A549 (cell line): ENCODE measurements at regions not wholly inside any gene's neighbourhood (a gene's known extent, or its start where the extent isn't known, plus 50 kb on each side); places are given as distances from the start of the nearest gene placed in this dataset.

ENCODE experiments used
- ATAC-seq, 2 experiments: fragments of 200-7000 bp in 1 of 2; fragments of >200 bp in 1 of 2; cut with Nextera tagmentation in 1 of 2; cut with Tn5 transposase in 1 of 2; 3 replicates each; pipeline versions ENCODE4 v1.8.0 to v1.9.1; 2018 to 2020; ENCODE audit warnings: mild to moderate bottlenecking in 1 of 2, moderate library complexity in 1 of 2
- CTCF ChIA-PET: fragments of 300-600 bp; sonication (Branson Sonifier 250); formaldehyde crosslinking; extraction: SDS; loops from one replicate; lab custom pipeline; 2021; ENCODE audit warnings: antibody characterized with exemption, inconsistent platforms; lab: Yijun Ruan, JAX
- POLR2A ChIA-PET: fragments of 350-600 bp; formaldehyde crosslinking; extraction: SDS; loops from one replicate; lab custom pipeline; 2021; ENCODE audit warnings: antibody characterized with exemption, inconsistent platforms; lab: Yijun Ruan, JAX
- DNase-seq, 2 experiments: peaks; one replicate each; pipeline versions ENCODE4 v3.0.0 to v3.0.0-alpha.2; 2011 to 2016; ENCODE audit warnings: low read depth in 1 of 2, low spot score in 1 of 2
- FAIRE-seq: peaks from 2 replicates; lab custom pipeline; 2011; peaks lifted over from hg19 to GRCh38; lab: Jason Lieb, UNC
- H3K27ac ChIP-seq, 2 experiments: fragments of >200 bp; sonication (Bioruptor Twin); formaldehyde crosslinking; 3 replicates each; pipeline ENCODE4 v1.5.1; 2016 to 2017
- H3K4me1 ChIP-seq: fragments of >200 bp; sonication (Bioruptor Twin); formaldehyde crosslinking; 3 replicates; pipeline ENCODE4 v1.6.1; 2016
- H3K4me2 ChIP-seq: fragments of >200 bp; sonication (Bioruptor Twin); formaldehyde crosslinking; 3 replicates; pipeline ENCODE4 v1.6.1; 2016
- H3K4me3 ChIP-seq: fragments of >200 bp; sonication (Bioruptor Twin); formaldehyde crosslinking; 3 replicates; pipeline ENCODE4 v1.5.1; 2016
- H3K9me3 ChIP-seq: fragments of >200 bp; sonication (Bioruptor Twin); formaldehyde crosslinking; 3 replicates; pipeline ENCODE4 v1.6.1; 2016
- BCL3 ChIP-seq: fragments of >200 bp; sonication (Bioruptor Twin); formaldehyde crosslinking; IDR thresholded peaks from 3 replicates; pipeline ENCODE4 v1.6.1; 2016
- CBX2 ChIP-seq: fragments of 200-600 bp; sonication (generic); IDR thresholded peaks from 2 replicates; pipeline ENCODE4 v1.6.1; 2016; ENCODE audit warnings: low read depth, mild to moderate bottlenecking, borderline replicate concordance
- CBX8 ChIP-seq: fragments of 200-600 bp; sonication (generic); IDR thresholded peaks from 2 replicates; pipeline ENCODE4 v1.6.1; 2016
- CEBPB ChIP-seq, 2 experiments: fragments of >200 bp in 1 of 2; sonication (Bioruptor Twin) in 1 of 2; formaldehyde crosslinking in 1 of 2; IDR thresholded peaks; 2 replicates each; pipeline ENCODE4 v1.6.1; 2012 to 2016
- CTCF ChIP-seq: fragments of >200 bp; sonication (Bioruptor Twin); formaldehyde crosslinking; IDR thresholded peaks from 3 replicates; pipeline ENCODE4 v1.5.1; 2016
- EHF ChIP-seq: fragments of 250-450 bp; sonication (Bioruptor Pico); IDR thresholded peaks from 2 replicates; pipeline ENCODE4 v1.5.0; 2020; ENCODE audit warnings: mild to moderate bottlenecking
- ESRRA ChIP-seq: fragments of 150-350 bp; IDR thresholded peaks from 2 replicates; pipeline ENCODE4 v1.6.1; 2014; ENCODE audit warnings: mild to moderate bottlenecking, low read length, borderline replicate concordance
- FOSB ChIP-seq: fragments of 250-450 bp; sonication (Bioruptor Pico); IDR thresholded peaks from 2 replicates; pipeline ENCODE4 v1.5.0; 2020; ENCODE audit warnings: mild to moderate bottlenecking, moderate library complexity
- FOSL2 ChIP-seq, 2 experiments: fragments of 450-650 bp in 1 of 2; fragments of >200 bp in 1 of 2; sonication (Bioruptor Twin) in 1 of 2; formaldehyde crosslinking; IDR thresholded peaks; 2 replicates each; pipeline versions ENCODE4 v1.5.0 to v1.6.1; 2016 to 2020; ENCODE audit warnings: mild to moderate bottlenecking in 1 of 2, moderate library complexity in 1 of 2
- GATA3 ChIP-seq: IDR thresholded peaks from 2 replicates; pipeline ENCODE4 v1.6.1; 2012; ENCODE audit warnings: borderline replicate concordance
- HDAC2 ChIP-seq: fragments of 200-600 bp; sonication (generic); IDR thresholded peaks from 2 replicates; pipeline ENCODE4 v1.6.1; 2016
- HMGXB4 ChIP-seq: fragments of 250-450 bp; sonication (Bioruptor Pico); IDR thresholded peaks from 2 replicates; pipeline ENCODE4 v1.5.0; 2021; ENCODE audit warnings: mild to moderate bottlenecking, moderate library complexity, borderline replicate concordance
- HOXA7 ChIP-seq: fragments of 250-450 bp; sonication (Bioruptor Pico); IDR thresholded peaks from 2 replicates; pipeline ENCODE4 v1.5.0; 2020; ENCODE audit warnings: mild to moderate bottlenecking, moderate library complexity
- HOXB5 ChIP-seq: fragments of 250-450 bp; sonication (Bioruptor Pico); IDR thresholded peaks from 2 replicates; pipeline ENCODE4 v1.5.0; 2020; ENCODE audit warnings: mild to moderate bottlenecking, moderate library complexity
- JUN ChIP-seq, 2 experiments: fragments of >200 bp; sonication (Bioruptor Twin); formaldehyde crosslinking; IDR thresholded peaks; 2 replicates in 1 of 2; 3 replicates in 1 of 2; pipeline ENCODE4 v1.6.1; 2016 to 2017
- KDM5A ChIP-seq: fragments of 200-600 bp; sonication (generic); IDR thresholded peaks from 2 replicates; pipeline ENCODE4 v1.6.1; 2016; ENCODE audit warnings: antibody characterized with exemption, mild to moderate bottlenecking
- MAFK ChIP-seq: fragments of 450-650 bp; IDR thresholded peaks from 2 replicates; pipeline ENCODE4 v1.6.1; 2014; ENCODE audit not compliant: partially characterized antibody
- MAX ChIP-seq: IDR thresholded peaks from 2 replicates; pipeline ENCODE4 v1.6.1; 2012
- NPAS2 ChIP-seq: fragments of 250-450 bp; sonication (Bioruptor Pico); IDR thresholded peaks from 2 replicates; pipeline ENCODE4 v1.8.0; 2022; ENCODE audit warnings: mild to moderate bottlenecking, moderate library complexity, borderline replicate concordance
- NR3C1 ChIP-seq: fragments of >200 bp; sonication (Bioruptor Twin); formaldehyde crosslinking; IDR thresholded peaks from 3 replicates; pipeline ENCODE4 v1.6.1; 2017
- PBX3 ChIP-seq: IDR thresholded peaks from 2 replicates; pipeline ENCODE4 v1.6.1; 2012
- POLR2A ChIP-seq: IDR thresholded peaks from 2 replicates; pipeline ENCODE4 v1.6.1; 2012; ENCODE audit warnings: mild to moderate bottlenecking, low read length
- POLR2AphosphoS2 ChIP-seq: conservative IDR thresholded peaks from 2 replicates; pipeline ENCODE4 v1.6.1; 2012; ENCODE audit warnings: low read length, improper control_type of control experiment, inconsistent platforms
- RAD21 ChIP-seq, 2 experiments: fragments of >200 bp in 1 of 2; sonication (Bioruptor Twin) in 1 of 2; formaldehyde crosslinking in 1 of 2; IDR thresholded peaks in 1 of 2; conservative IDR thresholded peaks in 1 of 2; 2 replicates in 1 of 2; 3 replicates in 1 of 2; pipeline ENCODE4 v1.6.1; 2012 to 2018; ENCODE audit warnings: inconsistent platforms in 1 of 2
- RARB ChIP-seq: fragments of 250-450 bp; sonication (Bioruptor Pico); IDR thresholded peaks from 2 replicates; pipeline ENCODE4 v1.8.0; 2021; ENCODE audit warnings: mild to moderate bottlenecking, moderate library complexity
- RCOR1 ChIP-seq: fragments of 150-350 bp; IDR thresholded peaks from 2 replicates; pipeline ENCODE4 v1.6.1; 2014; ENCODE audit warnings: antibody characterized with exemption, low read length, low read depth
- RNF2 ChIP-seq: fragments of 200-600 bp; sonication (generic); IDR thresholded peaks from 2 replicates; pipeline ENCODE4 v1.6.1; 2016; ENCODE audit warnings: low read depth, mild to moderate bottlenecking, antibody characterized with exemption, moderate library complexity, borderline replicate concordance
- ZC3H11A ChIP-seq: fragments of 450-650 bp; IDR thresholded peaks from 2 replicates; pipeline ENCODE4 v1.6.1; 2014; ENCODE audit warnings: antibody characterized with exemption, mild to moderate bottlenecking
- ZFP36 ChIP-seq: fragments of 450-650 bp; IDR thresholded peaks from 2 replicates; pipeline ENCODE4 v1.6.1; 2014; ENCODE audit warnings: borderline replicate concordance; ENCODE audit not compliant: partially characterized antibody
- ZSCAN20 ChIP-seq: fragments of 250-450 bp; sonication (Bioruptor Pico); IDR thresholded peaks from 2 replicates; pipeline ENCODE4 v1.8.0; 2022; ENCODE audit warnings: mild to moderate bottlenecking, moderate library complexity
- WGBS: methylation state at CpG from one replicate; pipeline ENCODE4 v1.1.6; 2017; ENCODE audit errors: missing lambda C conversion rate; 5-methylcytosine and 5-hydroxymethylcytosine counted together

GRCh38 chr7:96789914-96790313 is 80.3 kb upstream of the SEM1 start:
- no peak for ATAC-seq

GRCh38 chr7:96792115-96792514 is 82.5 kb upstream of the SEM1 start:
- Histone ChIP-seq H3K4me1 (no peaks in the 10 kb centered on the region), H3K27ac (no peak overlapping the region), H3K9me3 (no peaks in the 10 kb centered on the region), H3K4me2 (no peak overlapping the region), H3K4me3 (no peak overlapping the region)
- ATAC-seq (no peak), DNase-seq (no peak), FAIRE-seq (no peak)
- WGBS: 1% methylated on average over 2 of the region's 2 CpGs
- TF ChIP-seq RAD21 (conservative IDR thresholded peaks at IDR 0.05 in 1 of 2, IDR thresholded peaks at IDR 0.05 in 1 of 2): no peak
- no peak for TF ChIP-seq ESRRA
- no peak for TF ChIP-seq CBX2
- TF ChIP-seq RARB (CRISPR knock-in tag): no peak
- no peak for TF ChIP-seq HOXA7
- no peak for TF ChIP-seq CTCF
- TF ChIP-seq MAFK: no peak
- TF ChIP-seq ZFP36: no peak
- no peak for TF ChIP-seq PBX3
- no peak for TF ChIP-seq CBX8
- TF ChIP-seq MAX: no peak
- TF ChIP-seq ZC3H11A: no peak
- TF ChIP-seq POLR2A: no peak
- no peak for TF ChIP-seq EHF (CRISPR knock-in tag)
- POLR2A ChIA-PET: no interaction called here
- CTCF ChIA-PET: interaction anchor here (0.6 kb wide), 1 partner anchor 401 kb away, joined by 3 read pairs; no protein-coding TSS in a partner anchor

More at GRCh38 chr7:96789914-96790313, 80.3 kb upstream of the SEM1 start:
- Histone ChIP-seq H3K9me3 (no peaks in the 10 kb centered on the region), H3K4me2 (no peak overlapping the region), H3K4me1 (no peaks in the 10 kb centered on the region), H3K4me3 (no peak overlapping the region)
- no peak for TF ChIP-seq HMGXB4
- no peak for TF ChIP-seq ZSCAN20 (CRISPR knock-in tag)
- no peak for TF ChIP-seq NPAS2 (CRISPR knock-in tag)
- TF ChIP-seq RCOR1: no peak
- TF ChIP-seq, all 56 proteins: peak for 0
- ChIA-PET POLR2A (no interaction called here), CTCF (no interaction called here)
- no peak for FAIRE-seq
- DNase-seq: no peak
- H3K27ac ChIP-seq: no peak overlapping the region

GRCh38 chr7:96794063-96794462 is 84.4 kb upstream of the SEM1 start:
- ChIA-PET CTCF (no interaction called here), POLR2A (no interaction called here)
- no peaks in the 10 kb centered on the region for H3K9me3 ChIP-seq
- no peaks in the 10 kb centered on the region for H3K4me1 ChIP-seq
- no peak overlapping the region for H3K4me3 ChIP-seq
- WGBS: 16% methylated on average over 2 of the region's 2 CpGs
- H3K27ac ChIP-seq: no peak overlapping the region
- FAIRE-seq (no peak), ATAC-seq (no peak), DNase-seq (no peak)
- H3K4me2 ChIP-seq: no peak overlapping the region
- TF ChIP-seq BCL3 (no peak), ZSCAN20 (CRISPR knock-in tag) (no peak), CBX2 (no peak), NR3C1 (no peak), RARB (CRISPR knock-in tag) (no peak), FOSL2 (IDR thresholded peaks at IDR 0.05) (no peak), FOSL2 (CRISPR knock-in tag; IDR thresholded peaks at IDR 0.05) (no peak), HOXB5 (no peak), JUN (IDR thresholded peaks at IDR 0.05) (no peak), POLR2AphosphoS2 (no peak), KDM5A (no peak), FOSB (CRISPR knock-in tag) (no peak), HDAC2 (no peak), GATA3 (no peak), CEBPB (IDR thresholded peaks at IDR 0.05) (no peak), RNF2 (no peak)
